ENCODE measurements at regions not wholly inside any gene's neighbourhood (a gene's known extent, or its start where the extent isn't known, plus 50 kb on each side); places are given as distances from the start of the nearest gene placed in this dataset.

DNA sequence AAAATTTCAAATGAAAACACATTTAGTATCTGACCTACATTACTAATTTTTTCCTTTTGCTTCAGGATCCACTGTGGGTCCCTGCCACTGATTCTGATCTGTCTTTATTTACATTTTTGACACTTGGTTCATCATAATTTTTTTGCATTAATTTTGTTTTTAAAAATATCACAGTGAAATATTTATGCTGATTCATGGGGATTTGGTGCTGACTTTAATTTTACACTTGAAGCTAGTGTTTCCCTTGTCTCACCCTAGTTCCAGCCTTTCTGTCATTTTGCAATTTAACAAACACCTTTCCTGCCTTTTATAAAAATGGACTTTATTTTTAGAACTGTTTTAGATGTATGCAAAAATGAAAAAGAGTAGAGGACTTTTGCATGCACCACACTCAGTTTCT is 111.9 kb upstream of the MARCHF11 start (continued):
- TF ChIP-seq CHD7 (IDR thresholded peaks at IDR 0.05; ENCODE audit: insufficient replicate concordance, low read length) (no peak), PHF8 (conservative IDR thresholded peaks at IDR 0.05; ENCODE audit: low read depth, low read length) (no peak), SAP30 (IDR thresholded peaks at IDR 0.05; ENCODE audit: insufficient read depth, insufficient replicate concordance, low read length) (no peak), NANOG (IDR thresholded peaks at IDR 0.05; ENCODE audit: insufficient read depth, low read depth, low read length, poor library complexity, severe bottlenecking) (no peak), CBX5 (IDR thresholded peaks at IDR 0.05; ENCODE audit: low read depth, low read length) (no peak), EZH2 (IDR thresholded peaks at IDR 0.05; ENCODE audit: low read depth, low read length, severe bottlenecking) (no peak), POU5F1 (IDR thresholded peaks at IDR 0.05; ENCODE audit: low read depth, low read length) (no peak), YY1 (IDR thresholded peaks at IDR 0.05; ENCODE audit: low read depth, low read length) (no peak), KDM4A (IDR thresholded peaks at IDR 0.05; ENCODE audit: low read depth, low read length, severe bottlenecking) (no peak)
- TF ChIP-seq, protein P1, sequence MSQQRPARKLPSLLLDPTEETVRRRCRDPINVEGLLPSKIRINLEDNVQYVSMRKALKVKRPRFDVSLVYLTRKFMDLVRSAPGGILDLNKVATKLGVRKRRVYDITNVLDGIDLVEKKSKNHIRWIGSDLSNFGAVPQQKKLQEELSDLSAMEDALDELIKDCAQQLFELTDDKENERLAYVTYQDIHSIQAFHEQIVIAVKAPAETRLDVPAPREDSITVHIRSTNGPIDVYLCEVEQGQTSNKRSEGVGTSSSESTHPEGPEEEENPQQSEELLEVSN (IDR thresholded peaks at IDR 0.05), result no peak
